ENCODE measurements at regions not wholly inside any gene's neighbourhood (a gene's known extent, or its start where the extent isn't known, plus 50 kb on each side); places are given as distances from the start of the nearest gene placed in this dataset.

- TF ChIP-seq ZBTB21 (tag by site-specific recombination; IDR thresholded peaks at IDR 0.05) (no peak), ZNF19 (tag by site-specific recombination; IDR thresholded peaks at IDR 0.05; ENCODE audit: low read depth) (no peak)
Measured at GRCh38 chr21:39022466-39022862, 160.8 kb downstream of the PSMG1 start (continued).

DNA sequence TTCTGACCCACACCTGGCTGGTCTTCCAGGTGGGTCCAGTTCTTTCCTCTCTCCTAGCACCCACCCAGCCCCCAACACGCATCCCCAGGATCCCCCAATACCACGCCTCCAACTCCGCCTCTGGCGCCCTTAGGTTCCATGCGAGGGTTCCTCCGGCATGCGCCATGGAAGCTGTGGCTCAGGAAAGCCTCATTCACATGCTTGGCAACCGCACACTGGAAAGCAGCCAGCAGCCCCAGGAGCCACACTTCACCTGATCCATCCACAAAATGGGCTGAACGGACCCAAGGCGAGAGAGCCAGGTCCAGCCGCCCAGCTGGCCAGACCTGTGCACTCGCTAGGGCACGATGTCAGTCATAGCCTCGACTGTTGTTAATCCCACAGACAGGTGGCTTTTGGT, 161.2 kb downstream of the PSMG1 start:
- no peaks in the 10 kb centered on the region for H3K4me1 ChIP-seq (ENCODE audit: control insufficient read depth, insufficient read depth, low read length)
- no peak overlapping the region for H3K27ac ChIP-seq (ENCODE audit: extremely low read depth, low read depth, low read length)
- TF ChIP-seq SP2 (tag by site-specific recombination; IDR thresholded peaks at IDR 0.05) (no peak), ZNF610 (tag by site-specific recombination; IDR thresholded peaks at IDR 0.05; ENCODE audit: borderline replicate concordance) (no peak), ZNF558 (tag by site-specific recombination; IDR thresholded peaks at IDR 0.05) (no peak), WT1 (tag by site-specific recombination; IDR thresholded peaks at IDR 0.05) (no peak), ZNF518A (tag by site-specific recombination; conservative IDR thresholded peaks at IDR 0.05; ENCODE audit: low read depth) (no peak), ZNF513 (tag by site-specific recombination; IDR thresholded peaks at IDR 0.05) (no peak), ZNF776 (tag by site-specific recombination; IDR thresholded peaks at IDR 0.05; ENCODE audit: borderline replicate concordance) (no peak), ZNF529 (tag by site-specific recombination; IDR thresholded peaks at IDR 0.05; ENCODE audit: insufficient replicate concordance) (no peak), ZNF404 (tag by site-specific recombination; IDR thresholded peaks at IDR 0.05) (no peak), ZNF302 (tag by site-specific recombination; IDR thresholded peaks at IDR 0.05; ENCODE audit: low read depth) (no peak)
- TF ChIP-seq, protein P1, sequence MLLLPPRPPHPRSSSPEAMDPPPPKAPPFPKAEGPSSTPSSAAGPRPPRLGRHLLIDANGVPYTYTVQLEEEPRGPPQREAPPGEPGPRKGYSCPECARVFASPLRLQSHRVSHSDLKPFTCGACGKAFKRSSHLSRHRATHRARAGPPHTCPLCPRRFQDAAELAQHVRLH (tag by site-specific recombination; IDR thresholded peaks at IDR 0.05): no peak
- no peaks in the 10 kb centered on the region for H3K9me3 ChIP-seq (ENCODE audit: control insufficient read depth, insufficient read depth, low read depth, low read length)
- ChIA-PET CTCF (interaction anchor here (0.6 to 0.7 kb wide), 3 partner anchors 34 to 633 kb away, joined by 3 to 4 read pairs (median 3); no protein-coding TSS in a partner anchor), POLR2A (no interaction called here)
- H3K4me3 ChIP-seq (ENCODE audit: low read depth, low read length): no peak overlapping the region
- no peaks in the 10 kb centered on the region for H3K36me3 ChIP-seq (ENCODE audit: control insufficient read depth in 2 of 2, insufficient read depth in 1 of 2, low read length in 2 of 2)

GRCh38 chr21:39021478-39021832, 161.8 kb downstream of the PSMG1 start:
- Histone ChIP-seq H3K36me3 (ENCODE audit: control insufficient read depth in 2 of 2, insufficient read depth in 1 of 2, low read length in 2 of 2) (no peaks in the 10 kb centered on the region), H3K4me3 (ENCODE audit: low read depth, low read length) (no peak overlapping the region), H3K9me3 (ENCODE audit: control insufficient read depth, insufficient read depth, low read depth, low read length) (no peaks in the 10 kb centered on the region), H3K4me1 (ENCODE audit: control insufficient read depth, insufficient read depth, low read length) (no peaks in the 10 kb centered on the region), H3K27ac (ENCODE audit: extremely low read depth, low read depth, low read length) (no peak overlapping the region)
- TF ChIP-seq ZNF423 (tag by site-specific recombination; IDR thresholded peaks at IDR 0.05): no peak
- no peak for TF ChIP-seq ZNF548 (tag by site-specific recombination; IDR thresholded peaks at IDR 0.05)
- TF ChIP-seq ZNF837 (tag by site-specific recombination; IDR thresholded peaks at IDR 0.05): no peak
- no peak for TF ChIP-seq ZNF670 (tag by site-specific recombination; IDR thresholded peaks at IDR 0.05; ENCODE audit: low read depth)
- TF ChIP-seq ZNF626 (tag by site-specific recombination; IDR thresholded peaks at IDR 0.05): no peak
- CTCF ChIA-PET: interaction anchor here (0.6 kb wide), 1 partner anchor 15 kb away, joined by 3 read pairs; no protein-coding TSS in a partner anchor
- POLR2A ChIA-PET: no interaction called here
